Thyroid gland (tissue), 4 donors: ENCODE measurements at regions not wholly inside any gene's neighbourhood (a gene's known extent, or its start where the extent isn't known, plus 50 kb on each side); places are given as distances from the start of the nearest gene placed in this dataset.

Experiments
- CTCF ChIP-seq, 6 experiments: fragments of 200-600 bp in 3 of 6; fragments of 450-650 bp in 3 of 6; sonication (generic) in 3 of 6; IDR thresholded peaks; one replicate each; pipeline ENCODE4 v1.5.1; 2016 to 2019; ENCODE audit warnings: antibody characterized with exemption in 6 of 6, mild to moderate bottlenecking in 2 of 6, inconsistent platforms in 1 of 6, moderate library complexity in 1 of 6
- POLR2A ChIP-seq, 2 donors: fragments of 450-650 bp; IDR thresholded peaks; one replicate each; pipeline ENCODE4 v1.6.1; 2017; ENCODE audit warnings: antibody characterized with exemption in 2 of 2, mild to moderate bottlenecking in 2 of 2, moderate library complexity in 1 of 2

DNA sequence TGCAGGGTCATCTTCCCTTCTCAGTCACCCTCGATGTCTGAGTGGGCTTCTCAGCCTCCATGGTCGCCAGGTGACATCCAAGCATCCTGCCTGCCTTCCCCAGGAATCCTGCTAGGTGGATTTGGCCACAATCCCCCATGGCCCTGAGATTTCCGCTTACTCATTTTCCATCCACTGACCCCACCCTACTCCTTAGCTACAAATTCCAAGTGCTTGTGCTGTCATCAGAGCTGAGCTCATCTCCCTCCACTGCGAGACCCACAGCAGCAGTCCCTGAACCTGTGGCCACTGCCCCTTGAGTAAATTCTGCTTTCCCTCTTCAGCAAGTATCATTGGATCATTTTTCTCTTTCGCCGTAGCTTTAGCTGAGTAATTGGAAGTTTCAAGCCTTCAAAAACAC is 90.5 kb upstream of the ANKRD10 start:
- TF ChIP-seq CTCF (IDR thresholded peaks at IDR 0.05) = no peak
- no peak for TF ChIP-seq POLR2A (IDR thresholded peaks at IDR 0.05)
